DOHH2 (cell line): ENCODE measurements at regions not wholly inside any gene's neighbourhood (a gene's known extent, or its start where the extent isn't known, plus 50 kb on each side); places are given as distances from the start of the nearest gene placed in this dataset.

Source experiments
- H3F3A ChIP-seq: fragments of 200-600 bp; sonication (generic), shearing (Covaris generic); 2 replicates; pipeline ENCODE4 v1.6.0; 2016; ENCODE audit warnings: antibody characterized with exemption, mild to moderate bottlenecking; ENCODE audit not compliant: control insufficient read depth, insufficient read depth
- H3K27ac ChIP-seq: fragments of 200-600 bp; sonication (generic); 2 replicates; pipeline ENCODE4 v1.5.1; 2014; ENCODE audit warnings: low read depth, mild to moderate bottlenecking, low read length, moderate library complexity
- H3K27me3 ChIP-seq: fragments of 200-600 bp; sonication (generic); 2 replicates; pipeline ENCODE4 v1.6.1; 2014; ENCODE audit warnings: mild to moderate bottlenecking, low read length, mixed read lengths; ENCODE audit not compliant: control insufficient read depth
- H3K36me3 ChIP-seq: fragments of 200-600 bp; sonication (generic); 2 replicates; pipeline ENCODE4 v1.6.1; 2014; ENCODE audit warnings: mild to moderate bottlenecking, low read length, moderate library complexity, mixed read lengths; ENCODE audit not compliant: control insufficient read depth
- H3K4me1 ChIP-seq: fragments of 200-600 bp; sonication (generic); 2 replicates; pipeline ENCODE4 v1.6.1; 2014; ENCODE audit warnings: mild to moderate bottlenecking, low read length, mixed read lengths; ENCODE audit not compliant: control insufficient read depth
- H3K4me2 ChIP-seq: fragments of 200-600 bp; sonication (generic); 2 replicates; pipeline ENCODE4 v1.6.0; 2014; ENCODE audit warnings: mild to moderate bottlenecking, low read length, moderate library complexity
- H3K4me3 ChIP-seq: fragments of 200-600 bp; sonication (generic); 2 replicates; pipeline ENCODE4 v1.5.1; 2014; ENCODE audit warnings: mild to moderate bottlenecking, low read length, mixed read lengths
- H3K79me2 ChIP-seq: fragments of 200-600 bp; sonication (generic); 2 replicates; pipeline ENCODE4 v1.6.1; 2014; ENCODE audit warnings: mild to moderate bottlenecking, low read length, mixed read lengths; ENCODE audit not compliant: control insufficient read depth
- H3K9me2 ChIP-seq: fragments of 200-600 bp; sonication (generic); replicated peaks from 2 replicates; pipeline ENCODE4 v1.6.1; 2014; ENCODE audit warnings: mild to moderate bottlenecking, low read length, mixed read lengths; ENCODE audit not compliant: control insufficient read depth
- H3K9me3 ChIP-seq: fragments of 200-600 bp; sonication (generic); 2 replicates; pipeline ENCODE4 v1.6.1; 2014; ENCODE audit warnings: antibody characterized with exemption, low read length, mixed read lengths; ENCODE audit not compliant: control insufficient read depth, insufficient read depth
- H4K20me1 ChIP-seq: fragments of 200-600 bp; sonication (generic); 2 replicates; pipeline ENCODE4 v1.6.0; 2014; ENCODE audit warnings: low read depth, mild to moderate bottlenecking, antibody characterized with exemption, low read length, moderate library complexity; ENCODE audit not compliant: control insufficient read depth, insufficient read depth
- CTCF ChIP-seq: fragments of 200-600 bp; sonication (generic); IDR thresholded peaks from one replicate; pipeline ENCODE4 v1.5.1; 2014; ENCODE audit warnings: antibody characterized with exemption, mild to moderate bottlenecking, low read depth, low read length; ENCODE audit not compliant: poor library complexity, severe bottlenecking
- EZH2phosphoT487 ChIP-seq: fragments of 200-600 bp; sonication (generic); IDR thresholded peaks from 2 replicates; pipeline ENCODE4 v1.6.1; 2017; ENCODE audit warnings: borderline replicate concordance, mild to moderate bottlenecking, antibody characterized with exemption, low read length, moderate library complexity, mixed read lengths

- H3K27ac ChIP-seq = no peak overlapping the region
Observed at GRCh38 chr6:93073811-93074210, 345.5 kb downstream of the EPHA7 start.

GRCh38 chr6:93069856-93070255 lies 349.5 kb downstream of the EPHA7 start:
- Histone ChIP-seq H3K4me1 (no peaks in the 10 kb centered on the region), H3K9me2 (no peaks in the 10 kb centered on the region), H3K9me3 (no peaks in the 10 kb centered on the region), H3K27me3 (no peaks in the 10 kb centered on the region), H3K4me2 (no peak overlapping the region), H3K27ac (no peak overlapping the region), H3K79me2 (no peaks in the 10 kb centered on the region), H4K20me1 (no peaks in the 10 kb centered on the region), H3K36me3 (no peaks in the 10 kb centered on the region), H3F3A (no peaks in the 10 kb centered on the region), H3K4me3 (no peak overlapping the region)
- no peak for TF ChIP-seq EZH2phosphoT487
- no peak for TF ChIP-seq CTCF

More at GRCh38 chr6:93073811-93074210, 345.5 kb downstream of the EPHA7 start:
- H3K4me1 ChIP-seq = no peaks in the 10 kb centered on the region
- H3K79me2 ChIP-seq = no peaks in the 10 kb centered on the region
- H3K36me3 ChIP-seq = no peaks in the 10 kb centered on the region
- H3K4me3 ChIP-seq = no peak overlapping the region
- no peaks in the 10 kb centered on the region for H4K20me1 ChIP-seq
- no peaks in the 10 kb centered on the region for H3K9me3 ChIP-seq
- no peaks in the 10 kb centered on the region for H3K9me2 ChIP-seq
- H3K27me3 ChIP-seq = no peaks in the 10 kb centered on the region
- H3F3A ChIP-seq = no peaks in the 10 kb centered on the region
- TF ChIP-seq CTCF = no peak
- TF ChIP-seq EZH2phosphoT487 = no peak
- no peak overlapping the region for H3K4me2 ChIP-seq

- H3K27me3 ChIP-seq = no peaks in the 10 kb centered on the region
- no peaks in the 10 kb centered on the region for H3K4me1 ChIP-seq
- no peaks in the 10 kb centered on the region for H3F3A ChIP-seq
- H3K9me3 ChIP-seq = no peaks in the 10 kb centered on the region
- H3K4me3 ChIP-seq = no peak overlapping the region
- H3K4me2 ChIP-seq = no peak overlapping the region
- TF ChIP-seq CTCF (no peak), EZH2phosphoT487 (no peak)
- no peaks in the 10 kb centered on the region for H3K79me2 ChIP-seq
- H3K9me2 ChIP-seq = no peaks in the 10 kb centered on the region
- H3K36me3 ChIP-seq = no peaks in the 10 kb centered on the region
- no peak overlapping the region for H3K27ac ChIP-seq
- no peaks in the 10 kb centered on the region for H4K20me1 ChIP-seq
Observed at GRCh38 chr6:93059911-93060310, 359.4 kb downstream of the EPHA7 start.

- Histone ChIP-seq H3K9me3 (no peaks in the 10 kb centered on the region), H3K4me2 (no peak overlapping the region), H4K20me1 (no peaks in the 10 kb centered on the region), H3K27ac (no peak overlapping the region), H3F3A (no peaks in the 10 kb centered on the region), H3K9me2 (no peaks in the 10 kb centered on the region), H3K79me2 (no peaks in the 10 kb centered on the region), H3K27me3 (no peaks in the 10 kb centered on the region), H3K36me3 (no peaks in the 10 kb centered on the region), H3K4me3 (no peak overlapping the region), H3K4me1 (no peaks in the 10 kb centered on the region)
- no peak for TF ChIP-seq EZH2phosphoT487
- TF ChIP-seq CTCF = no peak
Observed at GRCh38 chr6:93057584-93057983, 361.8 kb downstream of the EPHA7 start.
